Epithelial cell of proximal tubule (primary cell): ENCODE measurements at regions not wholly inside any gene's neighbourhood (a gene's known extent, or its start where the extent isn't known, plus 50 kb on each side); places are given as distances from the start of the nearest gene placed in this dataset.

Source experiments
- DNase-seq: peaks from one replicate; pipeline ENCODE4 v3.0.0-alpha.2; 2011; ENCODE audit warnings: low read depth
- H3K4me3 ChIP-seq: 2 replicates; pipeline ENCODE4 v1.5.1; 2011; ENCODE audit warnings: low read depth, mild to moderate bottlenecking, low read length
- TF ChIP-seq, protein P1 (sequence below): conservative IDR thresholded peaks from 2 replicates; pipeline ENCODE4 v1.5.1; 2012; ENCODE audit warnings: low read depth, mild to moderate bottlenecking, low read length

DNA sequence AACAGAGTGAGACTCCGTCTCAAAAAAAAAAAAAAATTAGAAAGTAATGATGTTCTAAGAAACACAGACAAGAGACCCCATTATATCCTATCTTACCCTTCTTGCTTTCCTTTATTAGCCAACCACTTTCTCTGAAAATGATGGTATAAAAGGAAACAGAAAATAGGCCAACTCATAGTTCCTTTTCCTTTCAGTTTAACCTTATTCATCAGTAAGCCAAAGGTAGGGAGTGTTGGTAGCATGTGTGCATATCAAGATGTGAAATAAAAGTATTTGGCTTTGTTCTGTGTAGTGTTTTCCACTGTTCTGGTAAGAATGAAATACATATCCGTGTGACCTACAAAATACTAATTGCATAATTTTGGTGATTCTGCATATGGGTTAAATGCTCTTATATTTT lies 266.6 kb downstream of the ZNF674 start:
- TF ChIP-seq, protein P1, sequence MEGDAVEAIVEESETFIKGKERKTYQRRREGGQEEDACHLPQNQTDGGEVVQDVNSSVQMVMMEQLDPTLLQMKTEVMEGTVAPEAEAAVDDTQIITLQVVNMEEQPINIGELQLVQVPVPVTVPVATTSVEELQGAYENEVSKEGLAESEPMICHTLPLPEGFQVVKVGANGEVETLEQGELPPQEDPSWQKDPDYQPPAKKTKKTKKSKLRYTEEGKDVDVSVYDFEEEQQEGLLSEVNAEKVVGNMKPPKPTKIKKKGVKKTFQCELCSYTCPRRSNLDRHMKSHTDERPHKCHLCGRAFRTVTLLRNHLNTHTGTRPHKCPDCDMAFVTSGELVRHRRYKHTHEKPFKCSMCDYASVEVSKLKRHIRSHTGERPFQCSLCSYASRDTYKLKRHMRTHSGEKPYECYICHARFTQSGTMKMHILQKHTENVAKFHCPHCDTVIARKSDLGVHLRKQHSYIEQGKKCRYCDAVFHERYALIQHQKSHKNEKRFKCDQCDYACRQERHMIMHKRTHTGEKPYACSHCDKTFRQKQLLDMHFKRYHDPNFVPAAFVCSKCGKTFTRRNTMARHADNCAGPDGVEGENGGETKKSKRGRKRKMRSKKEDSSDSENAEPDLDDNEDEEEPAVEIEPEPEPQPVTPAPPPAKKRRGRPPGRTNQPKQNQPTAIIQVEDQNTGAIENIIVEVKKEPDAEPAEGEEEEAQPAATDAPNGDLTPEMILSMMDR, result no peak
- no peak overlapping the region for H3K4me3 ChIP-seq
- DNase-seq, result no peak

DNA sequence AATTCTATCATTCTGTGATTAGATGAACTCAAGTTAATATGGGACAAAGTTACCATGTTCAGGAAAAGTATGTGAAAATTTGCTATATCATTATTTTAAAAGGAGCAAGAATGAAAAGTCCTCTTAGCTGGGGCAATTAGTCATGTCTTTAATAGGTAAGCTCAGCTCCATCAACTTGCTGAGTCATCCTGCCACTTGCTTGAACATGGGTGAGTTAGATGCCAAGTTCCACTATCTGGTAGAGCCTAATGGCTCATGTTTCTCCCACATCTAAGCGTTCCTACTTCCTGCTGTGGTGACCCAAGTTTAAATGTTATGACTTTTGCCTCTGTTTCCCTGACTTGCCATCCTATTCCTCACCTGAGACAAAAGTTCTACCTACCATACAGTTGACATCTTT lies 276.8 kb downstream of the ZNF674 start:
- peak; percentile 56 for DNase-seq
- H3K4me3 ChIP-seq, result no peak overlapping the region
- TF ChIP-seq, protein P1, result no peak

DNA sequence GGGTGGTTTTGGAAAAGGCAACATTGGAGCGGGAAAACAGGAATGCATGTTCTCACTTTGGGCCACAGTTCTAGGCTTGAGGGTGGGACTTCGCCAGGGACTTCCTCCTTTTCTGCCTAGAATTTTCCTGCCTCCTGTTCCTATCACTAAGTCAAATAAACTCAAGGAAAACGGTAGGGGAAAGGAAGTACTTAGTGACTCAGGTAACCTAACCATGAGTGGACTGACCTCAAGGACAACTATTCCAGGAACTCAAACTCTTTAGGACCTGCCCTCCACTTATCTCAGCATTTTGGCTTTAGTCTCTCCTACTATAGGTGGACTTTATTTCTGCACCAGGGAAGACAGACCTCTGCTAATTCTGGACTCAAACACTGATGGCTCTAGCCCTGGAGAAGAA lies 281.7 kb downstream of the ZNF674 start:
- DNase-seq, result no peak
- TF ChIP-seq, protein P1, result no peak
- no peak overlapping the region for H3K4me3 ChIP-seq

DNA sequence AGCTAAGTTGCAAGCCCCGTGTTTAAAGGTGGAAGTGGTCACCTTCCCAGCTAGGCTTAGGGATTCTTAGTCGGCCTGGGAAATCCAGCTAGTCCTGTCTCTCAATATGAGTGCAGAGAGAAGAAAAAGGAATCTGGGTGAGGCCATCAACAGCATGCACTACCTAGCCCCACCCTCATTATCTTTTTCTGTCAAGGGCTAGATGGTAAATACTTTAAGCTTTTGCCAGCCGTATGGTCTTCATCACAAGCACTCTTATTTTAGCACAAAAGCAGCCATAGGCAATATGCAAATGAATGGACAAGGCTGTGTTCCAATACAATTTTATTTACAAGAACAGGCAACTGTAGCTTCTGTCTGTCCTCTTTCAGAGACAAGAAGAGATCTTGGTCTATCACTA lies 282.9 kb downstream of the ZNF674 start:
- DNase-seq, result no peak
- H3K4me3 ChIP-seq, result no peak overlapping the region
- TF ChIP-seq, protein P1, result no peak

DNA sequence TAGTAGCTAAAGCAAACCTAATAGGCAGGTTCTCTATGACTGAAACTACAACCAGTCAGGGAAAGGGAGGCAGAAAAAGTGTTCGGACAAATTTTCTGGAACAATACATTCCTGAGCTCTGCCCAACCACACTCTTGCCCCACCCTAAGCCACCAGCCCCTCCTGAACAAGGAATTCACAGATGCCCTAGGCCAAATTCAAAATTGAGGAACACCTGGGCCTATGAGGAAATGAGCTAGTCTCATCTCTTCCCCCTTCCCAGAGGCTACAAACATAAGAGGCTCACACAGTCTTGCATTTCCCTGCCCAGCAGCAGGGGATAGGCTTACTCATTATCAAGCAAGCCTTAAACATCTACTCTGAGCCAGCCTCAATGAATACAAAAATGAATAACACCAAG lies 284.7 kb downstream of the ZNF674 start:
- no peak for DNase-seq
- H3K4me3 ChIP-seq, result no peak overlapping the region
- TF ChIP-seq, protein P1, result no peak

DNA sequence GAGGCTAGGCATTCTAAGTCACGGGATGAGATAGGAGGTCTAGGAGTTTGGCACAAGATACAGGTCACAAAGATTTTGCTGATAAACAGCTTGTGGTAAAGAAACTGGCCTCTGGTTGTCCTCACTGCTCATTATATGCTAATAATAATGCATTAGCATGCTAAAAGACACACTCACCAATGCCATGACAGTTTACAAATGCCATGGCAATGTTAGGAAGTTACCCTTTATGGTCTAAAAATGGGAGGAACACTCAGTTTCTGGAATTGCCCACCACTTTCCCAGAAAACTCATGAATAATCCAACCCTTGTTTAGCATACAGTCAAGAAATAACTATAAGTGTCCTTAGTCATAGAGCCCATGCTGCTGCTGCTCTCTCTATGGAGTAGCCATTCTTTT lies 286.9 kb downstream of the ZNF674 start:
- TF ChIP-seq, protein P1, result no peak
- DNase-seq, result no peak

DNA sequence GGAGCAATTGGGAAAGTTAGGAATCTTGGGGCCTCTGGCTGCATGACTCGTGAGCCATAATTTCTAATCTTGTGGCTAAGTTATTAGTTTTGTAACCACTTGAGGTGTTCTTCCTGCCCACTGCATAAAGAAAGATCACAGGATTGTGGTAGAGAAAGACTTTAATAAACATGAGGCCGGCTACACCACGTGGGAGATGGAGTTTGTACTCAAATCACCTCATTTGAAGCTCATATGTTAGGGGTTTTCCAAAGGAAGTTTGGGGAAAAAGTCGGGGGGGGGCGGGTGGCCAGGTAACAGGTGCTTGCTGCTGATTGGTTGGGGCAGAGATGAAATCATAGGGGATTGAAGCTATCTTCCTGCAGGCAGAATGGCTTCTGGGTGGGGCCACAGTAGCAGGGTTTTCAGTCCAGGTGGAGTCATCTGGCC lies 287.8 kb downstream of the ZNF674 start:
- TF ChIP-seq, protein P1, result no peak
- no peak for DNase-seq
- H3K4me3 ChIP-seq, result no peak overlapping the region

More for the DNA sequence above, 286.9 kb downstream of the ZNF674 start:
- H3K4me3 ChIP-seq, result no peak overlapping the region
